Ecto neural progenitor cell (in vitro differentiated cells): ENCODE measurements at regions not wholly inside any gene's neighbourhood (a gene's known extent, or its start where the extent isn't known, plus 50 kb on each side); places are given as distances from the start of the nearest gene placed in this dataset.
"Not testable (repeated sequence)": the region's sequence is repeated elsewhere in the genome, so short reads cannot be mapped to it uniquely, and the experiment has no call there.

Experiments used
- DNase-seq: peaks from one replicate; pipeline ENCODE4 v3.0.0-alpha.2; 2018; ENCODE audit warnings: low spot score

DNA sequence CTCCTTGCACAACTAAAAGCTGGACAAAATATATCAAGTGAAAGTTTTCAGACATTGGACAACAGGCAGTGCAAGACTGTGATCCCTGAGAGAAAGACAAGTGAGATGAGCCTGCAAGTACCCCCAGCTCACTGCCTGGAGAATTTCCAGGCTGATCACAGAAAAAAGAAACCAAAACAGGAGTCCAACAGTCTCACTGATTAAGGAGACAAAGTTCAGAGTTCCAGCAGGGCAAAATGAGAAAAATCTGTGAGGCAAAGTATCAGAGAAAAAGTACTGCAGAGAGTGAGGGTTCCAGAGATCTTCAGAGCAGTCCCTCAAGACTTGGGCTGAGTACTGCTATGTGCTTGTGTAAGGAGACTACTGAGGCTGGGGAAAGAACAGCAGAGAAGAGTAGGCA is 56.0 kb upstream of the PRSS3 start:
- no peak for DNase-seq

DNA sequence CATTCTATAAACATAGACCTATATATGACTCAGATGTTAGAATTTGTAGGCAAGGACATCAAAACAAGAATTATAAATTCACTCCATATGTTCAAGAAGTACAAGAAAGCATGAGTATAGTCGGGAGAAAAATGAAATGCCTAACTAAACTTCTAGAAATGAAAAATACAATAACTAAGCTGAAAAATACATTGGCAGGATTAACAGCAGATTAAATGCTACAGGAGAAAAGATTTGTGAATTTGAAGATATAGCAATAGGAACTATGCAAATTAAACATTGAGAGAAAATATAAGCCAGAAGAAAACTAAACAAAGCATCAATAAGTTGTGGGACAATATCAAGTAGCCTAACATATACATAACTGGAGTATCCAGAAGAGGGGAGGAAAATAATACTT is 55.3 kb upstream of the PRSS3 start:
- DNase-seq, result no peak

DNA sequence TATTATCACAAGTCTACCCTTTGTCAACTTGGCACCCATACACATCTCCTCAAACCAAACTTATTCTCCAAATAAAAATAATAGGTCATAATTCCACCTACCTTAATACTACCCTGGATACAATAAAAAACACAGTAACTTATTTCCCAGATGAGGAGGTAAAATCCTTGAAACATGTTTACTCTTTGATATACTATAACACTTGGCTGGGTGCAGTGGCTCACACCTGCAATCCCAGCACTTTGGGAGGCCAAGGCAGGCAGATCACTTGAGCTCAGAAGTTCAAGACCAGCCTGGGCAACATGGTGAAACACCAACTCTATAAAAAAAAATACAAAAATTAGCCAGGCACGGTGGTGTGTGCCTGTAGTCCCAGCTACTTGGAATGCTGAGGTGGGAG is 54.4 kb upstream of the PRSS3 start:
- not testable (repeated sequence) for DNase-seq

DNA sequence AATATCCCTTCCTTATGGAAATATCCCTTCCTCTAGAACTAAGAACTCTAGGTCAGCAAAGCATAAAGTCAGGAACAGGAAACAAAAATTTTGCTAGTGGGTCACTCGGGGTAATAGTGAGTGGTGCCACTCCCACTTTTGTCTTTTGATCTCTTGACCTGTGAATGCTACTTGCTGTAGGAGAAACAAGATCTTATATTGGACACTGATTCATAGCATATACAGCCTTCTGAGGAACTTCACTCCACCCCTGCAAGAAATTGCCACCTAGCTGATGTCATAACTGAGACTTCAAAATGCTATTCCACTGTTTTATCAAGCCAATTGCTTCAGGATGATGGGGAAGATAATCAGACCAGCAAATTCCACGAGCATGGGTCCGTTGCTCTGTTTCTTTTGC is 53.3 kb upstream of the PRSS3 start:
- no peak for DNase-seq

DNA sequence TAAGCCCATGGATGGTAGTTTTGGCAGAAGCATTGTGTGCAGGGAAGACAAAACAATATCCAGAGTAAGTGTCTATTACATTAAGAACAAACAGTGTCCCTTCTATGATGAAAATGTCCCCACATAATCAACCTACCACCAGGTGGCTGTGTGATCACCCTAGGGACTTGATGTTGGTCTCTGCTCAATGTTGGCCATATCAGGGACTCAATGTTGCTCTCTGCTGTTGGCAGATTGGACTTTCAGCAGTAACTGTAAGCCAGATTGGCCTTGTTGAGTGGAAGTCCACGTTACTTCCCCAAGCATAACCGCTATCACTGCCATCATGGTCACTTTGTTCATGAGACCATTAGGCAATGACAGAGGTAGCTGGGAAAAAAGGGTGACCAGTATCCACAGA is 52.8 kb upstream of the PRSS3 start:
- no peak for DNase-seq
